Neural cell (in vitro differentiated cells): ENCODE measurements at regions not wholly inside any gene's neighbourhood (a gene's known extent, or its start where the extent isn't known, plus 50 kb on each side); places are given as distances from the start of the nearest gene placed in this dataset.

Experiments
- H2AFZ ChIP-seq: fragments of 200-600, 300-800 bp; sonication (generic), shearing (Covaris generic); 2 replicates; pipeline ENCODE4 v1.6.0; 2014; ENCODE audit warnings: low read depth, mild to moderate bottlenecking, antibody characterized with exemption, low read length, moderate library complexity
- H3F3A ChIP-seq: fragments of 200-600 bp; shearing (Covaris generic); 2 replicates; pipeline ENCODE4 v1.6.1; 2016; ENCODE audit warnings: mild to moderate bottlenecking, moderate library complexity, mixed read lengths, antibody characterized with exemption, low read length; ENCODE audit not compliant: insufficient read depth, poor library complexity, severe bottlenecking
- H3K27ac ChIP-seq: fragments of 200-600, 300-800 bp; sonication (generic), shearing (Covaris generic); 2 replicates; pipeline ENCODE4 v1.5.1; 2014; ENCODE audit warnings: mild to moderate bottlenecking, low read length, moderate library complexity
- H3K27me3 ChIP-seq: fragments of 300-800, 200-600 bp; sonication (generic), shearing (Covaris generic); 2 replicates; pipeline ENCODE4 v1.6.0; 2014; ENCODE audit warnings: mild to moderate bottlenecking, low read depth, low read length, moderate library complexity; ENCODE audit not compliant: insufficient read depth
- H3K36me3 ChIP-seq: fragments of 300-800, 200-600 bp; sonication (generic), shearing (Covaris generic); 2 replicates; pipeline ENCODE4 v1.5.1; 2014; ENCODE audit warnings: mild to moderate bottlenecking, antibody characterized with exemption, low read length, moderate library complexity; ENCODE audit not compliant: insufficient read depth
- H3K4me2 ChIP-seq: fragments of 300-800, 200-600 bp; sonication (generic), shearing (Covaris generic); 2 replicates; pipeline ENCODE4 v1.6.0; 2014; ENCODE audit warnings: mild to moderate bottlenecking, low read length
- H3K4me3 ChIP-seq: fragments of 300-800, 200-600 bp; sonication (generic), shearing (Covaris generic); 2 replicates; pipeline ENCODE4 v1.5.1; 2014; ENCODE audit warnings: mild to moderate bottlenecking, low read length, moderate library complexity
- H3K79me2 ChIP-seq: fragments of 200-600 bp; shearing (Covaris generic); replicated peaks from 2 replicates; pipeline ENCODE4 v1.6.0; 2014; ENCODE audit warnings: mild to moderate bottlenecking, low read length, moderate library complexity; ENCODE audit not compliant: insufficient read depth
- H3K9ac ChIP-seq: fragments of 300-800, 200-600 bp; sonication (generic), shearing (Covaris generic); 2 replicates; pipeline ENCODE4 v1.6.1; 2016; ENCODE audit warnings: mild to moderate bottlenecking, low read length, mixed read lengths
- H3K9me2 ChIP-seq: fragments of 200-600 bp; shearing (Covaris generic); 2 replicates; pipeline ENCODE4 v1.6.1; 2016; ENCODE audit warnings: mild to moderate bottlenecking, low read length, mixed read lengths; ENCODE audit not compliant: insufficient read depth
- H3K9me3 ChIP-seq: fragments of 200-600, 300-800 bp; sonication (generic), shearing (Covaris generic); 2 replicates; pipeline ENCODE4 v1.6.1; 2016; ENCODE audit warnings: mild to moderate bottlenecking, mixed run types, low read length, moderate library complexity, mixed read lengths
- H4K20me1 ChIP-seq: fragments of 200-600 bp; shearing (Covaris generic); 2 replicates; pipeline ENCODE4 v1.6.1; 2016; ENCODE audit warnings: mild to moderate bottlenecking, mixed run types; ENCODE audit not compliant: insufficient read depth
- EP300 ChIP-seq: fragments of 450-650 bp; conservative IDR thresholded peaks from 2 replicates; pipeline ENCODE4 v1.6.1; 2014; ENCODE audit warnings: antibody characterized with exemption, mild to moderate bottlenecking, moderate library complexity; ENCODE audit not compliant: poor library complexity, severe bottlenecking
- EZH2 ChIP-seq: fragments of 200-600, 300-800 bp; shearing (Covaris generic), sonication (generic); IDR thresholded peaks from 2 replicates; pipeline ENCODE4 v1.6.1; 2014; ENCODE audit warnings: antibody characterized with exemption, low read length, borderline replicate concordance, mild to moderate bottlenecking; ENCODE audit not compliant: insufficient read depth, poor library complexity, severe bottlenecking
- MXI1 ChIP-seq: fragments of 450-650 bp; conservative IDR thresholded peaks from 2 replicates; pipeline ENCODE4 v1.6.1; 2014; ENCODE audit warnings: antibody characterized with exemption, mild to moderate bottlenecking; ENCODE audit not compliant: poor library complexity, severe bottlenecking
- POLR2AphosphoS5 ChIP-seq: IDR thresholded peaks from 2 replicates; pipeline ENCODE4 v1.6.1; 2012
- RAD21 ChIP-seq: fragments of 450-650 bp; conservative IDR thresholded peaks from 2 replicates; pipeline ENCODE4 v1.6.1; 2014; ENCODE audit warnings: antibody characterized with exemption, mild to moderate bottlenecking, moderate library complexity
- SMC3 ChIP-seq: fragments of 450-650 bp; conservative IDR thresholded peaks from 2 replicates; pipeline ENCODE4 v1.6.1; 2014; ENCODE audit warnings: antibody characterized with exemption, mild to moderate bottlenecking, moderate library complexity; ENCODE audit not compliant: poor library complexity
- TAF1 ChIP-seq: IDR thresholded peaks from 2 replicates; pipeline ENCODE4 v1.6.1; 2012; ENCODE audit warnings: low read depth
- TF ChIP-seq, protein P1 (sequence below): IDR thresholded peaks from 2 replicates; pipeline ENCODE4 v1.6.1; 2012; ENCODE audit warnings: borderline replicate concordance
- TF ChIP-seq, protein P2 (sequence below): fragments of 450-650 bp; IDR thresholded peaks from 2 replicates; pipeline ENCODE4 v1.5.1; 2014; ENCODE audit warnings: antibody characterized with exemption, mild to moderate bottlenecking, moderate library complexity; ENCODE audit not compliant: poor library complexity, severe bottlenecking

DNA sequence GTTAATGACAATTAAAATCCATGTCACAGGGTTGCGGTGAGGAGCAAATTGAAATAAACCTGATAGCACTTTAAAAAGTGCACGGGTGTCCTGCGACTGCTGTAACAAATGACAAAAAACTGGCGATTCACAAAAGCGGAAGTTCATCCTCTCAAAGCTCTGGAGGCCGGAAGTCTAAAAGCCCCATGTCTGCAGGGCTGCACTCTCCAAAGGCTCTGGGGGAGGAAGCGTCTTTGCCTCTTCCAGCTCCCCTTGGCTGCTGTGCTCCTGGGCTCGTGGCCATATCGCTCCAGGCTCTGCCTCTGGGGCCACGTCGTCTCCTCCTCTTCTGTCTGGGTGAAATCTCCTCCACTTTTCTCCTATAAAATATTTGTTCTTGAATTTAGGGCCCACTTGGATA is 273.9 kb upstream of the IRX2 start:
- Histone ChIP-seq H4K20me1 (no peaks in the 10 kb centered on the region), H3K36me3 (no peaks in the 10 kb centered on the region), H3K4me3 (no peak overlapping the region), H3F3A (no peaks in the 10 kb centered on the region), H3K4me2 (no peak overlapping the region), H3K27me3 (no peaks in the 10 kb centered on the region), H3K9me2 (no peaks in the 10 kb centered on the region), H3K79me2 (no peaks in the 10 kb centered on the region), H2AFZ (no peak overlapping the region), H3K9ac (no peak overlapping the region), H3K9me3 (no peaks in the 10 kb centered on the region), H3K27ac (no peak overlapping the region)
- no peak for TF ChIP-seq RAD21
- TF ChIP-seq, protein P1, sequence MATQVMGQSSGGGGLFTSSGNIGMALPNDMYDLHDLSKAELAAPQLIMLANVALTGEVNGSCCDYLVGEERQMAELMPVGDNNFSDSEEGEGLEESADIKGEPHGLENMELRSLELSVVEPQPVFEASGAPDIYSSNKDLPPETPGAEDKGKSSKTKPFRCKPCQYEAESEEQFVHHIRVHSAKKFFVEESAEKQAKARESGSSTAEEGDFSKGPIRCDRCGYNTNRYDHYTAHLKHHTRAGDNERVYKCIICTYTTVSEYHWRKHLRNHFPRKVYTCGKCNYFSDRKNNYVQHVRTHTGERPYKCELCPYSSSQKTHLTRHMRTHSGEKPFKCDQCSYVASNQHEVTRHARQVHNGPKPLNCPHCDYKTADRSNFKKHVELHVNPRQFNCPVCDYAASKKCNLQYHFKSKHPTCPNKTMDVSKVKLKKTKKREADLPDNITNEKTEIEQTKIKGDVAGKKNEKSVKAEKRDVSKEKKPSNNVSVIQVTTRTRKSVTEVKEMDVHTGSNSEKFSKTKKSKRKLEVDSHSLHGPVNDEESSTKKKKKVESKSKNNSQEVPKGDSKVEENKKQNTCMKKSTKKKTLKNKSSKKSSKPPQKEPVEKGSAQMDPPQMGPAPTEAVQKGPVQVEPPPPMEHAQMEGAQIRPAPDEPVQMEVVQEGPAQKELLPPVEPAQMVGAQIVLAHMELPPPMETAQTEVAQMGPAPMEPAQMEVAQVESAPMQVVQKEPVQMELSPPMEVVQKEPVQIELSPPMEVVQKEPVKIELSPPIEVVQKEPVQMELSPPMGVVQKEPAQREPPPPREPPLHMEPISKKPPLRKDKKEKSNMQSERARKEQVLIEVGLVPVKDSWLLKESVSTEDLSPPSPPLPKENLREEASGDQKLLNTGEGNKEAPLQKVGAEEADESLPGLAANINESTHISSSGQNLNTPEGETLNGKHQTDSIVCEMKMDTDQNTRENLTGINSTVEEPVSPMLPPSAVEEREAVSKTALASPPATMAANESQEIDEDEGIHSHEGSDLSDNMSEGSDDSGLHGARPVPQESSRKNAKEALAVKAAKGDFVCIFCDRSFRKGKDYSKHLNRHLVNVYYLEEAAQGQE: no peak
- TF ChIP-seq TAF1: no peak
- TF ChIP-seq, protein P2, sequence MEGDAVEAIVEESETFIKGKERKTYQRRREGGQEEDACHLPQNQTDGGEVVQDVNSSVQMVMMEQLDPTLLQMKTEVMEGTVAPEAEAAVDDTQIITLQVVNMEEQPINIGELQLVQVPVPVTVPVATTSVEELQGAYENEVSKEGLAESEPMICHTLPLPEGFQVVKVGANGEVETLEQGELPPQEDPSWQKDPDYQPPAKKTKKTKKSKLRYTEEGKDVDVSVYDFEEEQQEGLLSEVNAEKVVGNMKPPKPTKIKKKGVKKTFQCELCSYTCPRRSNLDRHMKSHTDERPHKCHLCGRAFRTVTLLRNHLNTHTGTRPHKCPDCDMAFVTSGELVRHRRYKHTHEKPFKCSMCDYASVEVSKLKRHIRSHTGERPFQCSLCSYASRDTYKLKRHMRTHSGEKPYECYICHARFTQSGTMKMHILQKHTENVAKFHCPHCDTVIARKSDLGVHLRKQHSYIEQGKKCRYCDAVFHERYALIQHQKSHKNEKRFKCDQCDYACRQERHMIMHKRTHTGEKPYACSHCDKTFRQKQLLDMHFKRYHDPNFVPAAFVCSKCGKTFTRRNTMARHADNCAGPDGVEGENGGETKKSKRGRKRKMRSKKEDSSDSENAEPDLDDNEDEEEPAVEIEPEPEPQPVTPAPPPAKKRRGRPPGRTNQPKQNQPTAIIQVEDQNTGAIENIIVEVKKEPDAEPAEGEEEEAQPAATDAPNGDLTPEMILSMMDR: no peak
- TF ChIP-seq MXI1: no peak
- no peak for TF ChIP-seq SMC3
- no peak for TF ChIP-seq EZH2
- no peak for TF ChIP-seq EP300
- no peak for TF ChIP-seq POLR2AphosphoS5

DNA sequence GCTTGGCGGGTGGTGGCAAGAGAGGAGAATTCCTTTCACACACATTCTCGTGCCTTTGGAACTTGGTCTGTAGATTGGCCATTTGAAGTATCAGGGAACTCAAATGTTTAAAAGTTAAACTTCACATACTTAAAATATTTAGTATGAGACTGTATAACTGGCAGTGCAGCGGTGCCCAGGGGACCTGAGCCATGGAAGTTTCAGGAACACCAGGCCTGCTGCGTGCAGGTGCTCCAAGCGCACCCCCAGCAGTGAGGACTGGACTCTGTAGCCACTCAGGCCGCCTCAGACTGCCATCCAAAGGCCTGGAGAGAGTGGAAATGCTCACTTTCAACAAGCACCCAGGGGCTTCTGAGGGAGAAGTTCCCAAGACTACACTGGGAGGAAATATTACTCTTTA is 273.5 kb upstream of the IRX2 start:
- Histone ChIP-seq H3K9ac (no peak overlapping the region), H4K20me1 (no peaks in the 10 kb centered on the region), H2AFZ (no peak overlapping the region), H3F3A (no peaks in the 10 kb centered on the region), H3K4me2 (no peak overlapping the region), H3K79me2 (no peaks in the 10 kb centered on the region), H3K27me3 (no peaks in the 10 kb centered on the region), H3K36me3 (no peaks in the 10 kb centered on the region), H3K27ac (no peak overlapping the region), H3K4me3 (no peak overlapping the region), H3K9me2 (no peaks in the 10 kb centered on the region), H3K9me3 (no peaks in the 10 kb centered on the region)
- no peak for TF ChIP-seq MXI1
- TF ChIP-seq, protein P1: no peak
- TF ChIP-seq POLR2AphosphoS5: no peak
- TF ChIP-seq RAD21: no peak
- no peak for TF ChIP-seq TAF1
- TF ChIP-seq EZH2: no peak
- no peak for TF ChIP-seq EP300
- TF ChIP-seq SMC3: no peak
- TF ChIP-seq, protein P2: no peak
